Prostate gland (tissue), 2 donors: ENCODE measurements at regions not wholly inside any gene's neighbourhood (a gene's known extent, or its start where the extent isn't known, plus 50 kb on each side); places are given as distances from the start of the nearest gene placed in this dataset.

ENCODE experiments used
- CTCF ChIP-seq, 4 experiments: fragments of 200-600 bp in 2 of 4; fragments of 450-650 bp in 2 of 4; sonication (generic) in 2 of 4; IDR thresholded peaks; 1 replicate in 3 of 4; 2 replicates in 1 of 4; pipeline ENCODE4 v1.5.1; 2016 to 2019; ENCODE audit warnings: antibody characterized with exemption in 4 of 4, mild to moderate bottlenecking in 2 of 4, moderate library complexity in 2 of 4
- POLR2A ChIP-seq: fragments of 450-650 bp; IDR thresholded peaks from one replicate; pipeline ENCODE4 v1.6.1; 2016; ENCODE audit warnings: antibody characterized with exemption, mild to moderate bottlenecking

GRCh38 chr4:177960566-177960965 lies 518.3 kb upstream of the AGA start:
- no peak for TF ChIP-seq CTCF (IDR thresholded peaks at IDR 0.05)
- TF ChIP-seq POLR2A = no peak
